HL-60 (cell line): ENCODE measurements at regions not wholly inside any gene's neighbourhood (a gene's known extent, or its start where the extent isn't known, plus 50 kb on each side); places are given as distances from the start of the nearest gene placed in this dataset.

Experiments
- CTCF ChIP-seq: IDR thresholded peaks from one replicate; pipeline ENCODE4 v1.5.1; 2011; ENCODE audit warnings: low read length, control low read depth, inconsistent platforms; ENCODE audit not compliant: insufficient read depth
- GABPA ChIP-seq: IDR thresholded peaks from 2 replicates; pipeline ENCODE4 v1.6.1; 2012; ENCODE audit warnings: low read depth
- POLR2AphosphoS5 ChIP-seq: IDR thresholded peaks from 2 replicates; pipeline ENCODE4 v1.6.1; 2012; ENCODE audit warnings: low read depth
- REST ChIP-seq: IDR thresholded peaks from 2 replicates; pipeline ENCODE4 v1.6.1; 2012; ENCODE audit warnings: low read depth; ENCODE audit not compliant: insufficient replicate concordance
- SPI1 ChIP-seq: IDR thresholded peaks from 2 replicates; pipeline ENCODE4 v1.6.1; 2012; ENCODE audit warnings: low read depth, mild to moderate bottlenecking, borderline replicate concordance

GRCh38 chr17:45708707-45709290 lies 75.3 kb upstream of the CRHR1 start:
- TF ChIP-seq CTCF: no peak
- no peak for TF ChIP-seq POLR2AphosphoS5
- no peak for TF ChIP-seq SPI1
- TF ChIP-seq REST: no peak
- TF ChIP-seq GABPA: no peak
